H9 (cell line): ENCODE measurements at regions not wholly inside any gene's neighbourhood (a gene's known extent, or its start where the extent isn't known, plus 50 kb on each side); places are given as distances from the start of the nearest gene placed in this dataset.

Experiments
- DNase-seq: peaks from one replicate; pipeline ENCODE4 v3.0.0-alpha.2; 2017
- H2AFZ ChIP-seq: one replicate; pipeline ENCODE4 v1.6.1; 2013; ENCODE audit warnings: mild to moderate bottlenecking, low read length, control low read depth, moderate library complexity
- H2AK5ac ChIP-seq: 2 replicates; pipeline ENCODE4 v1.6.1; 2013; ENCODE audit warnings: low read length, control low read depth, mixed read lengths; ENCODE audit not compliant: insufficient read length
- H2BK120ac ChIP-seq: one replicate; pipeline ENCODE4 v1.6.1; 2013; ENCODE audit warnings: low read depth, mild to moderate bottlenecking, low read length, control low read depth, inconsistent platforms; ENCODE audit not compliant: poor library complexity, severe bottlenecking
- H2BK12ac ChIP-seq: 2 replicates; pipeline ENCODE4 v1.6.1; 2013; ENCODE audit warnings: low read length, control low read depth, mixed read lengths, low read depth; ENCODE audit not compliant: insufficient read length
- H2BK15ac ChIP-seq: 2 replicates; pipeline ENCODE4 v1.6.1; 2013; ENCODE audit warnings: low read depth, low read length, control low read depth
- H2BK20ac ChIP-seq: one replicate; pipeline ENCODE4 v1.6.1; 2013; ENCODE audit warnings: low read depth, mild to moderate bottlenecking, low read length, control low read depth, inconsistent platforms; ENCODE audit not compliant: poor library complexity, severe bottlenecking
- H2BK5ac ChIP-seq: 2 replicates; pipeline ENCODE4 v1.6.1; 2013; ENCODE audit warnings: low read length, control low read depth, mixed read lengths; ENCODE audit not compliant: insufficient read length
- H3K14ac ChIP-seq: 2 replicates; pipeline ENCODE4 v1.6.1; 2013; ENCODE audit warnings: low read length, control low read depth; ENCODE audit not compliant: insufficient read depth
- H3K18ac ChIP-seq: 2 replicates; pipeline ENCODE4 v1.6.1; 2013; ENCODE audit warnings: low read depth, mild to moderate bottlenecking, mixed read lengths, low read length, control low read depth; ENCODE audit not compliant: insufficient read length
- H3K23ac ChIP-seq: 2 replicates; pipeline ENCODE4 v1.6.1; 2013; ENCODE audit warnings: low read length, control low read depth, mixed read lengths, low read depth; ENCODE audit not compliant: insufficient read length
- H3K23me2 ChIP-seq: 2 replicates; pipeline ENCODE4 v1.6.1; 2013; ENCODE audit warnings: low read depth, mild to moderate bottlenecking, mixed read lengths, low read length, control low read depth; ENCODE audit not compliant: insufficient read length, poor library complexity, severe bottlenecking
- H3K27ac ChIP-seq: 2 replicates; pipeline ENCODE4 v1.5.1; 2013; ENCODE audit warnings: low read length, control low read depth, mixed read lengths, low read depth; ENCODE audit not compliant: insufficient read length
- H3K27me3 ChIP-seq: 2 replicates; pipeline ENCODE4 v1.6.1; 2013; ENCODE audit warnings: low read length, control low read depth, inconsistent platforms; ENCODE audit not compliant: insufficient read depth
- H3K4ac ChIP-seq: 2 replicates; pipeline ENCODE4 v1.6.1; 2013; ENCODE audit warnings: low read depth, mild to moderate bottlenecking, control low read depth, inconsistent platforms, low read length, moderate library complexity
- H3K4me1 ChIP-seq: 2 replicates; pipeline ENCODE4 v1.6.1; 2013; ENCODE audit warnings: low read length, control low read depth, inconsistent platforms; ENCODE audit not compliant: insufficient read depth
- H3K4me2 ChIP-seq: 2 replicates; pipeline ENCODE4 v1.6.1; 2013; ENCODE audit warnings: low read length, control low read depth, mixed read lengths; ENCODE audit not compliant: insufficient read length, insufficient read depth
- H3K56ac ChIP-seq: 2 replicates; pipeline ENCODE4 v1.6.1; 2013; ENCODE audit warnings: low read depth, mild to moderate bottlenecking, mixed read lengths, low read length, control low read depth; ENCODE audit not compliant: insufficient read length
- H3K79me1 ChIP-seq: 2 replicates; pipeline ENCODE4 v1.6.1; 2013; ENCODE audit warnings: low read depth, mild to moderate bottlenecking, moderate library complexity, low read length, control low read depth, inconsistent platforms; ENCODE audit not compliant: insufficient read depth, poor library complexity, severe bottlenecking
- H3K79me2 ChIP-seq: 2 replicates; pipeline ENCODE4 v1.6.1; 2013; ENCODE audit warnings: low read length, control low read depth, inconsistent platforms; ENCODE audit not compliant: insufficient read depth
- H3K9ac ChIP-seq: 2 replicates; pipeline ENCODE4 v1.6.1; 2013; ENCODE audit warnings: low read length, control low read depth, mixed read lengths; ENCODE audit not compliant: insufficient read length; ENCODE audit errors: extremely low read depth
- H3K9me3 ChIP-seq: one replicate; pipeline ENCODE4 v1.6.1; 2013; ENCODE audit warnings: low read depth, low read length, inconsistent platforms; ENCODE audit not compliant: control insufficient read depth
- H3T11ph ChIP-seq: one replicate; pipeline ENCODE4 v1.6.1; 2013; ENCODE audit warnings: mild to moderate bottlenecking, low read length, control low read depth, inconsistent platforms
- H4K20me1 ChIP-seq: one replicate; pipeline ENCODE4 v1.6.1; 2013; ENCODE audit not compliant: control insufficient read depth, insufficient read length, insufficient read depth
- H4K5ac ChIP-seq: 2 replicates; pipeline ENCODE4 v1.6.1; 2013; ENCODE audit warnings: low read depth, mild to moderate bottlenecking, mixed read lengths, low read length, control low read depth; ENCODE audit not compliant: insufficient read length
- H4K8ac ChIP-seq: replicated peaks from 2 replicates; pipeline ENCODE4 v1.6.1; 2013; ENCODE audit warnings: low read length, control low read depth, mixed read lengths, low read depth; ENCODE audit not compliant: insufficient read length
- H4K91ac ChIP-seq: 2 replicates; pipeline ENCODE4 v1.6.1; 2013; ENCODE audit warnings: low read depth, mild to moderate bottlenecking, moderate library complexity, mixed read lengths, low read length, control low read depth; ENCODE audit not compliant: insufficient read length
- H3K27ac Mint-ChIP-seq, 3 experiments: 2 replicates in 2 of 3; 3 replicates in 1 of 3; pipeline ENCODE4 v1.8.0; 2020 to 2021; ENCODE audit warnings: mixed read lengths in 3 of 3, mild to moderate bottlenecking in 1 of 3, moderate library complexity in 1 of 3
- H3K27me3 Mint-ChIP-seq: 2 replicates; pipeline ENCODE4 v1.8.0; 2021; ENCODE audit warnings: low read depth, mild to moderate bottlenecking, moderate library complexity, mixed read lengths
- H3K36me3 Mint-ChIP-seq, 3 experiments: 2 replicates in 2 of 3; 3 replicates in 1 of 3; pipeline ENCODE4 v1.8.0; 2020 to 2021; ENCODE audit warnings: low read depth in 3 of 3, mixed read lengths in 3 of 3; ENCODE audit not compliant: insufficient read depth in 1 of 3
- H3K4me1 Mint-ChIP-seq, 2 experiments: 2 replicates each; pipeline ENCODE4 v1.8.0; 2020; ENCODE audit warnings: mixed read lengths in 2 of 2
- H3K4me3 Mint-ChIP-seq, 2 experiments: 2 replicates in 1 of 2; 3 replicates in 1 of 2; pipeline ENCODE4 v1.8.0; 2020 to 2021; ENCODE audit warnings: mild to moderate bottlenecking in 2 of 2, mixed read lengths in 2 of 2, moderate library complexity in 1 of 2
- H3K9me3 Mint-ChIP-seq, 2 experiments: 2 replicates in 1 of 2; 3 replicates in 1 of 2; pipeline ENCODE4 v1.8.0; 2020; ENCODE audit warnings: mild to moderate bottlenecking in 2 of 2, mixed read lengths in 2 of 2, moderate library complexity in 1 of 2
- WGBS: extraction: QIAGEN DNeasy Blood & Tissue Kit; methylation state at CpG from one replicate; pipeline ENCODE4 v1.1.7; 2013; ENCODE audit warnings: missing lambda C conversion rate, low lambda C conversion rate, mixed read lengths; ENCODE audit not compliant: insufficient read length; ENCODE audit errors: extremely low coverage; 5-methylcytosine and 5-hydroxymethylcytosine counted together
- TF ChIP-seq, protein P1 (sequence below): fragments of 200-600 bp; sonication (generic); conservative IDR thresholded peaks from 3 replicates; pipeline ENCODE4 v1.8.0; 2021; ENCODE audit warnings: antibody characterized with exemption, mild to moderate bottlenecking

DNA sequence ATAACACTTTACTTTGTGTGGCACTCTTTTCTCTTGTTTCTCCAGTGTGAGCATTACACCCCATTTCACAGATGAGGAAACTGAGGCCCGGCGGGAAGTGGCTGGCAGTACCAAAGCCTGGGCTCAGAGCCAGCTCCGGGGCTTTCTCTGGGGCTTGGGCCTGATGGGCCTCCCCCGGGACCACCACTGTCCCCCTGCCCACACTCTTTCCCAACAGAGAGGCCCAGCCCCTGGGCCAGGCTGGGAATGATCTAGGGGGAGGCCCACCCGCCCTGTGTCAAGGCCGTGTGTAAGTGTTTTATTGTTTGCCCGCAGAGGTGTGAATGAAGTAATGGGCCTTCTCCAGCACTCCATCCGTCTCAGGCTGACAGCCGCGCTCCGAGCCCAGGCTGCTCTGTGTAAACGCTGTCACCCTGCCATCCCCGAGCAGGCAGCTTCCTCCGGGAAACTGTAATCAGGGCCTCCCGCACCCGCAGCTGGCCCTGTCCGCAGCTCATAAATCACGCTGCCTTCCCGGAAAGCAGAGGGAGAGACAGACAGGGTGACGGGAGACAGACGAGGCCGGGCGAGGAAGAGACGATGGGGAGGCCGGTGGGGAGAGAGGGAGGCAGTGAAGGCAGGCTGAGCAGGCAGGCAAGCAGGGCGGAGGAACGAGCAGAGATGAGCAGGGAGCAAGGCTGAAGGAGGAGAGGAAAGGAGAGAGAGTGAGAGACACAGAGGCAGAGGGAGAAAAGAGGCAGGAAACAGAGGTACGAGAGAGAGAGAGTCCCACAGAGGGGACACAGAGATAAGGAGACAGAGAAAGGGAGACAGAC lies 109.7 kb upstream of the ZBTB40 start:
- no CpG with 5 or more reads among the region's 28 CpGs for WGBS
- Histone ChIP-seq H2AFZ (no peak overlapping the region), H3K56ac (no peak overlapping the region), H3K14ac (no peak overlapping the region; the same call in 1 of the 2 replicates), H3K18ac (no peak overlapping the region), H3K9me3 (no peaks in the 10 kb centered on the region), H2BK5ac (no peak overlapping the region), H4K5ac (no peak overlapping the region), H3K27ac (no peak overlapping the region), H3K27me3 (no peaks in the 10 kb centered on the region), H3K4me1 (no peaks in the 10 kb centered on the region), H3T11ph (no peak overlapping the region), H3K23ac (no peak overlapping the region), H2BK12ac (no peak overlapping the region), H3K79me1 (no peaks in the 10 kb centered on the region), H2AK5ac (no peak overlapping the region), H3K9ac (no peak overlapping the region), H4K91ac (no peak overlapping the region), H3K23me2 (no peaks in the 10 kb centered on the region), H3K4me2 (no peak overlapping the region), H2BK20ac (no peak overlapping the region), H2BK120ac (no peak overlapping the region), H3K4ac (no peak overlapping the region), H4K8ac (no peak overlapping the region), H2BK15ac (no peak overlapping the region), H4K20me1 (no peaks in the 10 kb centered on the region), H3K79me2 (no peaks in the 10 kb centered on the region)
- Mint-ChIP-seq H3K4me3 (no peak overlapping the region; a peak in 1 of 5 replicates), H3K36me3 (no peaks in the 10 kb centered on the region; a peak in 1 of 7 replicates), H3K27ac (peak overlapping the region in 2 of 3 experiments; percentile 11 to 25; a peak in 3 of 7 replicates), H3K27me3 (peaks cover 15% of the 10 kb centered on the region), H3K9me3 (no peaks in the 10 kb centered on the region), H3K4me1 (peaks cover 10 to 17% of the 10 kb centered on the region in 2 experiments)
- DNase-seq, result no peak
- TF ChIP-seq, protein P1, sequence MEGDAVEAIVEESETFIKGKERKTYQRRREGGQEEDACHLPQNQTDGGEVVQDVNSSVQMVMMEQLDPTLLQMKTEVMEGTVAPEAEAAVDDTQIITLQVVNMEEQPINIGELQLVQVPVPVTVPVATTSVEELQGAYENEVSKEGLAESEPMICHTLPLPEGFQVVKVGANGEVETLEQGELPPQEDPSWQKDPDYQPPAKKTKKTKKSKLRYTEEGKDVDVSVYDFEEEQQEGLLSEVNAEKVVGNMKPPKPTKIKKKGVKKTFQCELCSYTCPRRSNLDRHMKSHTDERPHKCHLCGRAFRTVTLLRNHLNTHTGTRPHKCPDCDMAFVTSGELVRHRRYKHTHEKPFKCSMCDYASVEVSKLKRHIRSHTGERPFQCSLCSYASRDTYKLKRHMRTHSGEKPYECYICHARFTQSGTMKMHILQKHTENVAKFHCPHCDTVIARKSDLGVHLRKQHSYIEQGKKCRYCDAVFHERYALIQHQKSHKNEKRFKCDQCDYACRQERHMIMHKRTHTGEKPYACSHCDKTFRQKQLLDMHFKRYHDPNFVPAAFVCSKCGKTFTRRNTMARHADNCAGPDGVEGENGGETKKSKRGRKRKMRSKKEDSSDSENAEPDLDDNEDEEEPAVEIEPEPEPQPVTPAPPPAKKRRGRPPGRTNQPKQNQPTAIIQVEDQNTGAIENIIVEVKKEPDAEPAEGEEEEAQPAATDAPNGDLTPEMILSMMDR, result no peak
